GM12892 (cell line): ENCODE measurements at regions not wholly inside any gene's neighbourhood (a gene's known extent, or its start where the extent isn't known, plus 50 kb on each side); places are given as distances from the start of the nearest gene placed in this dataset.

Source experiments
- DNase-seq: peaks from one replicate; pipeline ENCODE4 v3.0.0; 2011; ENCODE audit not compliant: insufficient read length
- FAIRE-seq: peaks from 2 replicates; lab custom pipeline; 2011; peaks lifted over from hg19 to GRCh38; lab: Jason Lieb, UNC
- POLR2A ChIP-seq: IDR thresholded peaks from 2 replicates; pipeline ENCODE4 v1.6.1; 2011; ENCODE audit warnings: low read depth, low read length, control low read depth
- POLR2AphosphoS5 ChIP-seq: IDR thresholded peaks from 2 replicates; pipeline ENCODE4 v1.6.1; 2011; ENCODE audit warnings: low read depth, low read length, control low read depth
- TAF1 ChIP-seq: IDR thresholded peaks from 2 replicates; pipeline ENCODE4 v1.6.1; 2011; ENCODE audit warnings: low read depth, mild to moderate bottlenecking, control low read depth, low read length, borderline replicate concordance

- DNase-seq = no peak
- FAIRE-seq = no peak
- no peak for TF ChIP-seq POLR2AphosphoS5
- TF ChIP-seq POLR2A = no peak
- TF ChIP-seq TAF1 = no peak
Measured at GRCh38 chr2:201978986-201979385, 54.7 kb upstream of the FZD7 start.

GRCh38 chr2:201980389-201980821, 53.2 kb upstream of the FZD7 start:
- FAIRE-seq = peak; percentile 72
- TF ChIP-seq POLR2A (no peak), POLR2AphosphoS5 (no peak), TAF1 (no peak)
- DNase-seq = no peak

- FAIRE-seq (peak; percentile 81), DNase-seq (no peak)
- TF ChIP-seq POLR2A = no peak
- no peak for TF ChIP-seq TAF1
- TF ChIP-seq POLR2AphosphoS5 = no peak
Measured at GRCh38 chr2:201980946-201981345, 52.7 kb upstream of the FZD7 start.

- DNase-seq = no peak
- TF ChIP-seq POLR2AphosphoS5 = no peak
- FAIRE-seq = no peak
Measured at GRCh38 chr2:201983174-201983573, 50.5 kb upstream of the FZD7 start.

- DNase-seq (no peak), FAIRE-seq (no peak)
- TF ChIP-seq POLR2A (no peak), TAF1 (no peak), POLR2AphosphoS5 (no peak)
Measured at GRCh38 chr2:201983800-201984199, 49.9 kb upstream of the FZD7 start.
